HG03060 (cell line): ENCODE measurements at regions not wholly inside any gene's neighbourhood (a gene's known extent, or its start where the extent isn't known, plus 50 kb on each side); places are given as distances from the start of the nearest gene placed in this dataset.

Experiments used
- ATAC-seq: cut with Tn5 transposase; IDR thresholded peaks from one replicate; pipeline ENCODE4 v1.9.1; 2021; ENCODE audit warnings: low read depth, moderate number of reproducible peaks; ENCODE audit not compliant: unreplicated experiment

GRCh38 chr13:73216381-73216831, 157.6 kb downstream of the KLF5 start:
- no peak for ATAC-seq

- no peak for ATAC-seq
Measured at GRCh38 chr13:73215823-73216222, 157.0 kb downstream of the KLF5 start.

DNA sequence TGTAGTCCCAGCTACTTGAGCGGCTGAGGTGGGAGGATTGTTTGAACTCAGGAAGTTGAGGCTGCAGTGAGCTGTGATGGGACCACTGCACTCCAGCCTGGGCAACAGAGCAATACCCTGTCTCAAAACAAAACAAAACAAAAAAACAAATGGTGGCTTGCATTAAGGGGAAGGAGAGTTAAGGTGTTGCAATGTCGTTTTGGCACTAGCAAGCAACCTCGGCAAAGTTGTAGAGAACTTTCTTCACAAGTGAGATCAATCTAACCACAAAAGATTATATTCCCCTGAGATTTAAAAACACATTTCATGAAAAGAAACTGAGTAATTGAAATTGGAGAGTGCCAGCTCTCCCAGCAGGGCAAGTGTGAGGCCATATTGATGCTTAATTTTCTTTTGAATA, 153.7 kb downstream of the KLF5 start:
- ATAC-seq, result no peak

- no peak for ATAC-seq
Measured at GRCh38 chr13:73210218-73210883, 151.5 kb downstream of the KLF5 start.

DNA sequence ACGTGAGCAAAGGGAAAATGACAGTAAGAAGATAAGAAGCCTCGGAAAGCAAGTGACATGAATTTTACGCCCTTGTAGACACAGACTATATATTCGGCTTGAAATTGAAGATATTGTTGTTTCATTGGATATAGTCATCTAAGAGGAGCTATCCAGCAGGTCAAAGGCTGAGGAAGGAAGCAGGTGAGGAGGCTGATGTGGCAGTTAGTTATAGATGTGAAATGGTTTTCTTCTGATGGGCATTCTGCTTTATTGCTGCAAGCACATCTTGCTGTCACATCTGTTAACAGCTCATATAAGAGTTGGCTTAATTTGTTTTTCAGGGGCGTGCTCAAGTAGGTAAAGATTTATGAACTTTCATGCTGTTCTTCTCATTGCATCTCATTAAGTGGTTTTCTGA, 146.1 kb downstream of the KLF5 start:
- no peak for ATAC-seq

DNA sequence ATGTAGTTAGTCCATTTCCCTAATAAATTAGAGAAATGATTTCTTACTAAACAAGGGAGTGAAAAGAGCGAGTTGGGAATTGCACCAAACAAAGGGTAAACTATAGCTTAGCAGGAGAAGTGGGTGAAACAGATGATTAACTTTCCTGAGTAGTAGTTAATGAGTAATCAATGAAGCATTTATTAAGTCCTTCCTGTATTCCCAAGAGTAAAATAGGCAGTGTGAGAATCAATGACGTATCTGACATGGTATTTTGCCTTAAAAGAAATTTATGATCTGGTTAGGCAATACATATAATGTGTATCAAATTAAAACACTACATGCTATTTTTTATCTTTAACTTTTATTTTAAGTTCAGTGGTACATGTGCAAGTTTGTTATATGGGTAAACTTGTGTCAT, 142.8 kb downstream of the KLF5 start:
- ATAC-seq, result no peak

DNA sequence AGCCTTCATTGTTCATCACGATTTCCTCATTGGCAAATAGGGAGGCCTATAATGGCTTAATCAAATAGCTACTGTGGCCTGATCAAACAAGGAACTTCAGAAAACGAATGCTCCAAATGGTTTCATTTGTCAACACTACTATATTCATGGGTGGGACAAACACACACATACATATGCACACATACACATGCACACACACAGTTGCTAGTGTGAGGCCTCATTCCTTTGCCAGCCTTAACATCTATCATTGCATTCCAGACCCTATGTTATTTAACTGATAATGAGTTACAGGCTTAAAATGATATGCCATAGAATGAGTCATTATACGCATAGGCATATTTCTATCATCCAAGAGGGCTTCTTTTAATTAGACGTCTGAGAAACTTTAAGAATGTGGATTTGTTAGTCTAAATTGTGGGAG, 140.2 kb downstream of the KLF5 start:
- no peak for ATAC-seq

GRCh38 chr13:73195091-73195490, 136.3 kb downstream of the KLF5 start:
- no peak for ATAC-seq

DNA sequence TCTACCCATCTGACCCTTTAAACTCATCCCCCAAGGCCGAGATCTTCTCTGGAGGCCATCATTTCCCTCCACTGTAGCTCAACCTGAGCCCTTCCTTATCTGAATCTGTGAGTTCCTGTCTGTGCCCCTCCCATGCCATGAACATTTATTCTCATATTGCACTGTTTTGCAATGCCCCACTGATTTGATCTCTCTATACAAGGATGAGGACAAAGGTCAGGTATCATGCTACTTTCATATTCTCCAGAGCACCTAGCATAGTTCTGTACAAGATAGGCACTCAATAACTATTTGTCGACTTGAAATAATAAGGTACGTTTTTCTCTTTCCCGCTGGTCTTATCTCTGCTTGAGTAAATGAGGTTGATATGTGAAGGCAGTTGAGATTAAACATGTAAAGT, 135.5 kb downstream of the KLF5 start:
- no peak for ATAC-seq

- ATAC-seq, result no peak
Measured at GRCh38 chr13:73193554-73193953, 134.7 kb downstream of the KLF5 start.

DNA sequence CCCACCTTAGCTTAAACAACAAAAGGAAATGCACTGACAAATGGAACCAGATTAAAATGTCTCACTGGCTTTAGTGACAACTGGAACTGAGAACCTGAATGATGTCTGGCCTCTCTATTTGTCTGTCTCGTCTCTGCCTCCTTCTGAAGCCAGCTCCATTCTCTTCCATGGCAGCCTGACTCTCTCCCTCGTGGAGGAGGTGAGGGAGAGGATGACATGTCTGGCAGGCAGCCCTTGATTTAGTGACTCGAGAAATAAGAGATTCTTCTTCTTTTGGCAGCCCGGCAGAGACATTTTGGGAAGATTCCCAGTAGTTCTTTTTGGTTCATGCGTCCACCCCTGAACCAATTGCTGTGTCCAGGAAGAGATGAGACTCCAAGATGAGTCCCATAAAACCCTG, 131.7 kb downstream of the KLF5 start:
- no peak for ATAC-seq

- no peak for ATAC-seq
Measured at GRCh38 chr13:73189776-73190175, 131.0 kb downstream of the KLF5 start.

DNA sequence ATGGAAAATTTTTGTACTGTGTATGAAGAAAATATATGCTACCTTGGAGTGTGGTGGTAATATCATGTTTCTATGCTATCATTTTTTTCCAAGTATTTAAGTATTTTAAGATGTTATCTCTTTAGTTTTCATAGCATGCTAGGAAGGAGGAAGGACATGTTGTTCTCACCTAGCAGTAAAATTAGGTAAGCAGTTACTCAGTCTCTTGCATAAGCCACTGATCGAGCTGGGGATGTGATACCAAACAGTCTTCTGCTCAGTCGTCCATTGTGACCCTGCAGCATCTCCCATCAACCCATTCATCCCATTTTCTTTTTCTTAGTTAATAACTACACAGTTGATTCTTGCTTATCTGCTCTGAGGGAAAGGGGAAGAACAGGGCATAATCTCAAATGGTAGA, 130.6 kb downstream of the KLF5 start:
- ATAC-seq, result no peak

- ATAC-seq, result no peak
Measured at GRCh38 chr13:73187106-73187505, 128.3 kb downstream of the KLF5 start.

DNA sequence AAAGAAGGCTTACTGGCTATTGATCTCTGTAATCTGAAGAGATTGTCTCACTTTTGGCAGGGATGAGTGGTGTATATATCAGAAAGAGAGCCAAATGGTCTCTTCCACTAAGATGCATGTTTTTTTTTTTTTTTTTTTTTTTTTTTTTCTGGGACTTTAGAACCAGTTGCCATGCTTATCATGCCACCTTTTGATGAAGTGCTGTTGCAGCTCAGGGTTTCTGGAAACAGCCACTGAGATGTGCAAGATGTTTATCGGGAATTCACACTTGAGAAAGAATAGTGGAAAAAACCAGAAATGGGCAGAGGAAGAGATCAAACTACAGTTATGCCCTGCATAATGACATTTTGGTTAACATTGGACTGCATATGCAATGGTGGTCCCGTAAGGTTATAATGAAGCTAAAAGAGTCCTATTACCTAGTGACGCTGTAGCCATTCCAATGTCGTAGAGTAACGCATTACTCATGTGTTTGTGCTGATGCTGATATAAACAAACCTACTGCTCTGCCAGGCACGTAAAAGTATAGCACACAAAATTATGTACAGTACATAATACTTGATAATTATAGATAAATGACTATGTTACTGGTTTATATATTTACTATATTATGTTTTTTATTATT, 121.0 kb downstream of the KLF5 start:
- ATAC-seq, result no peak

GRCh38 chr13:73177916-73178565, 119.2 kb downstream of the KLF5 start:
- no peak for ATAC-seq

DNA sequence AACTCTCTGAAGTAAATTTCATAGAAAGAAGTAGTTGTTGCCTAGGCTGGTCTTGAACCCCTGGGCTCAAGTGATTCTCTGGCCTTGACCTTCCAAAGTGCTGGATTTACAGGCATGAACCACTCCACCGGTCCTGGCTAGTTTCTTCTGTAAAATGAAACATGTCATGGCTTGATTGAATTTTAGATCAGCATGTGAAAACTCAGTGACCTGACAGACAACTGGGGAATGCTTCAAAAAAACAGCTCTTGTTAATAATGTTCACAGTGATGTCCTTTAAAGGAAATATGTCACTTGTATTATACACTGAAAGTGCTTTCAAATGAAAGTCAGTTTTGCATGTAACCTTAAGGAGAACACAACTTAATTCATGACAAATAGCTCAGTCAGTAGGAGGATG, 118.2 kb downstream of the KLF5 start:
- ATAC-seq, result no peak

GRCh38 chr13:73174521-73175010, 115.8 kb downstream of the KLF5 start:
- no peak for ATAC-seq

GRCh38 chr13:73173279-73173811, 114.5 kb downstream of the KLF5 start:
- no peak for ATAC-seq

- no peak for ATAC-seq
Measured at GRCh38 chr13:73171926-73172325, 113.1 kb downstream of the KLF5 start.

- ATAC-seq, result no peak
Measured at GRCh38 chr13:73171271-73171682, 112.5 kb downstream of the KLF5 start.
